Calu3 (cell line): ENCODE measurements at regions not wholly inside any gene's neighbourhood (a gene's known extent, or its start where the extent isn't known, plus 50 kb on each side); places are given as distances from the start of the nearest gene placed in this dataset.

Experiments
- BruUV-seq: library from RNA; stranded (reverse); fragments of 400-500 nt; replicated peaks from 2 replicates; lab custom pipeline; 2021; lab: Mats Ljungman, UMichigan
- CTCF ChIA-PET: fragments of 300-600 bp; sonication (Branson Sonifier 250); formaldehyde crosslinking; loops from one replicate; lab custom pipeline; 2022; ENCODE audit warnings: antibody characterized with exemption; lab: Charles Lee
- DNase-seq: peaks from one replicate; pipeline ENCODE4 v3.0.0; 2022
- H3K27ac Mint-ChIP-seq: one replicate; pipeline ENCODE4 v1.8.0; 2022; ENCODE audit warnings: mixed read lengths; ENCODE audit not compliant: unreplicated experiment
- H3K27me3 Mint-ChIP-seq: one replicate; pipeline ENCODE4 v1.8.0; 2022; ENCODE audit warnings: mixed read lengths; ENCODE audit not compliant: unreplicated experiment
- H3K36me3 Mint-ChIP-seq: one replicate; pipeline ENCODE4 v1.8.0; 2022; ENCODE audit warnings: mild to moderate bottlenecking, moderate library complexity, mixed read lengths; ENCODE audit not compliant: insufficient read depth, unreplicated experiment
- H3K4me1 Mint-ChIP-seq: one replicate; pipeline ENCODE4 v1.8.0; 2022; ENCODE audit warnings: mild to moderate bottlenecking, low read depth, mixed read lengths; ENCODE audit not compliant: unreplicated experiment
- H3K4me3 Mint-ChIP-seq: one replicate; pipeline ENCODE4 v1.8.0; 2022; ENCODE audit warnings: mild to moderate bottlenecking, low read depth, moderate library complexity, mixed read lengths; ENCODE audit not compliant: unreplicated experiment
- H3K9me3 Mint-ChIP-seq: one replicate; pipeline ENCODE4 v1.8.0; 2022; ENCODE audit warnings: low read depth, mixed read lengths; ENCODE audit not compliant: unreplicated experiment
- CTCF ChIP-seq: fragments of 200-600 bp; IDR thresholded peaks from one replicate; pipeline ENCODE4 v1.8.0; 2022; ENCODE audit warnings: antibody characterized with exemption; ENCODE audit not compliant: unreplicated experiment
- intact Hi-C: fragments of 100-400 bp; cut with micrococcal nuclease; formaldehyde crosslinking; loops from one replicate; pipeline ENCODE4 v1.10.0; 2022; ENCODE audit not compliant: unreplicated experiment

GRCh38 chr12:20122274-20122673 lies 246.1 kb upstream of the PDE3A start:
- Mint-ChIP-seq H3K4me1 (no peaks in the 10 kb centered on the region), H3K27me3 (no peaks in the 10 kb centered on the region)
- CTCF ChIA-PET: no interaction called here

GRCh38 chr12:20123465-20123864 lies 244.9 kb upstream of the PDE3A start:
- CTCF ChIA-PET: no interaction called here

More at GRCh38 chr12:20122274-20122673, 246.1 kb upstream of the PDE3A start:
- BruUV-seq: no TSS peak
- no peak for TF ChIP-seq CTCF
- Mint-ChIP-seq H3K4me3 (no peak overlapping the region), H3K9me3 (peaks cover 3% of the 10 kb centered on the region), H3K36me3 (no peaks in the 10 kb centered on the region), H3K27ac (no peak overlapping the region)
- DNase-seq: no peak
- intact Hi-C loops: no loop called here

GRCh38 chr12:20125276-20125798 lies 243.0 kb upstream of the PDE3A start:
- no TSS peak for BruUV-seq
- Mint-ChIP-seq H3K27ac (no peak overlapping the region), H3K27me3 (no peaks in the 10 kb centered on the region), H3K4me3 (no peak overlapping the region), H3K9me3 (no peaks in the 10 kb centered on the region), H3K36me3 (no peaks in the 10 kb centered on the region), H3K4me1 (no peaks in the 10 kb centered on the region)
- CTCF ChIA-PET: no interaction called here
- intact Hi-C loops: no loop called here
- DNase-seq: no peak
- no peak for TF ChIP-seq CTCF

More at GRCh38 chr12:20123465-20123864, 244.9 kb upstream of the PDE3A start:
- no peak for TF ChIP-seq CTCF
- no TSS peak for BruUV-seq
- DNase-seq: no peak
- H3K27me3 Mint-ChIP-seq: no peaks in the 10 kb centered on the region
- no peaks in the 10 kb centered on the region for H3K4me1 Mint-ChIP-seq
- no peaks in the 10 kb centered on the region for H3K36me3 Mint-ChIP-seq
- no peak overlapping the region for H3K4me3 Mint-ChIP-seq
- H3K9me3 Mint-ChIP-seq: no peaks in the 10 kb centered on the region
- intact Hi-C loops: no loop called here
- H3K27ac Mint-ChIP-seq: no peak overlapping the region

- Mint-ChIP-seq H3K4me3 (no peak overlapping the region), H3K27ac (no peak overlapping the region), H3K36me3 (no peaks in the 10 kb centered on the region), H3K9me3 (no peaks in the 10 kb centered on the region), H3K27me3 (no peaks in the 10 kb centered on the region), H3K4me1 (no peaks in the 10 kb centered on the region)
- CTCF ChIA-PET: no interaction called here
- no peak for DNase-seq
- no peak for TF ChIP-seq CTCF
- BruUV-seq: no TSS peak
- intact Hi-C loops: no loop called here
Measured at GRCh38 chr12:20126601-20127000, 241.7 kb upstream of the PDE3A start.
